GM21723 (cell line): ENCODE measurements at regions not wholly inside any gene's neighbourhood (a gene's known extent, or its start where the extent isn't known, plus 50 kb on each side); places are given as distances from the start of the nearest gene placed in this dataset.

Experiments
- ATAC-seq: cut with Tn5 transposase; IDR thresholded peaks from one replicate; pipeline ENCODE4 v1.9.1; 2021; ENCODE audit warnings: mild to moderate bottlenecking, moderate library complexity; ENCODE audit not compliant: unreplicated experiment

- no peak for ATAC-seq
Observed at GRCh38 chr6:14423955-14424354, 306.4 kb downstream of the CD83 start.

- no peak for ATAC-seq
Observed at GRCh38 chr6:14425805-14426204, 308.2 kb downstream of the CD83 start.

- ATAC-seq = no peak
Observed at GRCh38 chr6:14426281-14426680, 308.7 kb downstream of the CD83 start.

- no peak for ATAC-seq
Observed at GRCh38 chr6:14428269-14428668, 310.7 kb downstream of the CD83 start.

- ATAC-seq = no peak
Observed at GRCh38 chr6:14429396-14429795, 311.8 kb downstream of the CD83 start.

GRCh38 chr6:14430218-14430617 lies 312.6 kb downstream of the CD83 start:
- ATAC-seq = no peak

- no peak for ATAC-seq
Observed at GRCh38 chr6:14431385-14432330, 314.1 kb downstream of the CD83 start.

GRCh38 chr6:14434916-14435690 lies 317.5 kb downstream of the CD83 start:
- no peak for ATAC-seq

GRCh38 chr6:14436592-14437132 lies 319.1 kb downstream of the CD83 start:
- ATAC-seq = no peak

GRCh38 chr6:14439419-14439818 lies 321.8 kb downstream of the CD83 start:
- no peak for ATAC-seq

GRCh38 chr6:14440215-14440910 lies 322.8 kb downstream of the CD83 start:
- ATAC-seq = no peak

GRCh38 chr6:14440940-14441781 lies 323.6 kb downstream of the CD83 start:
- no peak for ATAC-seq

- no peak for ATAC-seq
Observed at GRCh38 chr6:14442242-14442641, 324.7 kb downstream of the CD83 start.

GRCh38 chr6:14443629-14444268 lies 326.2 kb downstream of the CD83 start:
- ATAC-seq = no peak

- ATAC-seq = no peak
Observed at GRCh38 chr6:14444295-14444972, 326.9 kb downstream of the CD83 start.

GRCh38 chr6:14447240-14447639 lies 329.7 kb downstream of the CD83 start:
- ATAC-seq = no peak

GRCh38 chr6:14448246-14448645 lies 330.7 kb downstream of the CD83 start:
- no peak for ATAC-seq

GRCh38 chr6:14450133-14450504 lies 332.5 kb downstream of the CD83 start:
- ATAC-seq = no peak

- no peak for ATAC-seq
Observed at GRCh38 chr6:14450578-14450977, 333.0 kb downstream of the CD83 start.
